ENCODE measurements at regions not wholly inside any gene's neighbourhood (a gene's known extent, or its start where the extent isn't known, plus 50 kb on each side); places are given as distances from the start of the nearest gene placed in this dataset.
"Not testable (repeated sequence)": the region's sequence is repeated elsewhere in the genome, so short reads cannot be mapped to it uniquely, and the experiment has no call there.

GRCh38 chr13:111622051-111622531, 301.6 kb downstream of the TEX29 start:
- DNase-seq (ENCODE audit: low spot score) = no peak

GRCh38 chr13:111623208-111623607, 302.8 kb downstream of the TEX29 start:
- DNase-seq (ENCODE audit: low spot score) = no peak

- DNase-seq (ENCODE audit: low spot score) = no peak
These were observed 303.5 kb downstream of the TEX29 start for GRCh38 chr13:111623743-111624505.

GRCh38 chr13:111625526-111626315, 305.3 kb downstream of the TEX29 start:
- no peak for DNase-seq (ENCODE audit: low spot score)

- no peak for DNase-seq (ENCODE audit: low spot score)
These were observed 306.2 kb downstream of the TEX29 start for GRCh38 chr13:111626371-111627305.

GRCh38 chr13:111627596-111627995, 307.2 kb downstream of the TEX29 start:
- no peak for DNase-seq (ENCODE audit: low spot score)

GRCh38 chr13:111629016-111629415, 308.6 kb downstream of the TEX29 start:
- DNase-seq (ENCODE audit: low spot score) = no peak

GRCh38 chr13:111629457-111629856, 309.0 kb downstream of the TEX29 start:
- no peak for DNase-seq (ENCODE audit: low spot score)

GRCh38 chr13:111629926-111630325, 309.5 kb downstream of the TEX29 start:
- no peak for DNase-seq (ENCODE audit: low spot score)

GRCh38 chr13:111630406-111630805, 310.0 kb downstream of the TEX29 start:
- no peak for DNase-seq (ENCODE audit: low spot score)

GRCh38 chr13:111631271-111631670, 310.8 kb downstream of the TEX29 start:
- DNase-seq (ENCODE audit: low spot score) = not testable (repeated sequence)

GRCh38 chr13:111632906-111633305, 312.5 kb downstream of the TEX29 start:
- no peak for DNase-seq (ENCODE audit: low spot score)

GRCh38 chr13:111633401-111633800, 313.0 kb downstream of the TEX29 start:
- no peak for DNase-seq (ENCODE audit: low spot score)

GRCh38 chr13:111634410-111634809, 314.0 kb downstream of the TEX29 start:
- no peak for DNase-seq (ENCODE audit: low spot score)

- DNase-seq (ENCODE audit: low spot score) = no peak
These were observed 315.8 kb downstream of the TEX29 start for GRCh38 chr13:111636271-111636670.

GRCh38 chr13:111636804-111637203, 316.4 kb downstream of the TEX29 start:
- no peak for DNase-seq (ENCODE audit: low spot score)

GRCh38 chr13:111637365-111637764, 316.9 kb downstream of the TEX29 start:
- DNase-seq (ENCODE audit: low spot score) = no peak

- no peak for DNase-seq (ENCODE audit: low spot score)
These were observed 317.8 kb downstream of the TEX29 start for GRCh38 chr13:111638233-111638632.

- DNase-seq (ENCODE audit: low spot score) = no peak
These were observed 318.8 kb downstream of the TEX29 start for GRCh38 chr13:111639196-111639705.

- DNase-seq (ENCODE audit: low spot score) = no peak
These were observed 319.6 kb downstream of the TEX29 start for GRCh38 chr13:111640006-111640405.

- DNase-seq (ENCODE audit: low spot score) = no peak
These were observed 320.0 kb downstream of the TEX29 start for GRCh38 chr13:111640476-111640875.

Measured in SW480 (cell line).